ENCODE measurements at regions not wholly inside any gene's neighbourhood (a gene's known extent, or its start where the extent isn't known, plus 50 kb on each side); places are given as distances from the start of the nearest gene placed in this dataset.

DNA sequence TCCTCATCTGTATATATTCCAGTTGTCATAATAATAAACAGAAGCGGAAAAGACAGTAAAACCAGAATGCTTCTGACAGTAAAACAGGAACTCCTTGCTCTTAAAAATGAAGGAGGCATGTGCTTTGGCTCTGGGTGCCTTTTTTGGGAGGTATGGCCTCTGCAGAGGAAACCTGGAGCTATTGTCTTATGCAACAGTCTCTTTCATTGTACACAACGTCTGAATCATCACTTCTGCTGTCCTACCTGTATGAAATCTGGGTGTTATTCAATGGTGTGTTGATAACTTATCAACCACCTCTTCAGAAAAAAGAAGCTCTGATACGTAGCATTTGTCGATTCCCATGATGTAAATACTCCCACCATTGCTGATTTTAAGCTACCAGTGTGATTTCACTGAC lies 64.8 kb downstream of the CDCA7 start:
- DNase-seq (ENCODE audit: low read depth, low spot score) = no peak
- H3K4me3 ChIP-seq (ENCODE audit: low read length) = no peak overlapping the region

DNA sequence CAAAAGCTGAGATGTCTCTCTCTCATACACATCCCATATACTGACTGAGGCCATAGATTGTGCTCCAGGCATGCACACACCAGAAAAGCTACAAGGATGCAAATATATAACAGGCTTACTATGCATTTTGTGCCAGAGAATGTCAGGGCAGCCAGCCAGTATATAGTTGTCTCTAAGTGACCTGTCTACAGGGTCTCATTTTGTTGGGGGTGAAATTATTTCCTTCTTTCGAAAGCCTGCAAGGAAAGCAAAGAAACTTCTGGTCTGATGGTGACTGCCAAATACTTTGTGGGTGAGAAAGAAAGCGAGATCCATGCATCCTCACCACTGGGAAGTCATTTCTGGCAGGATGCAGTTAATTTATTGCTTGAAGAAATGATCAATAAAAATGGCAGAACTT lies 70.2 kb downstream of the CDCA7 start:
- no peak for DNase-seq (ENCODE audit: low read depth, low spot score)
- H3K4me3 ChIP-seq (ENCODE audit: low read length) = no peak overlapping the region

DNA sequence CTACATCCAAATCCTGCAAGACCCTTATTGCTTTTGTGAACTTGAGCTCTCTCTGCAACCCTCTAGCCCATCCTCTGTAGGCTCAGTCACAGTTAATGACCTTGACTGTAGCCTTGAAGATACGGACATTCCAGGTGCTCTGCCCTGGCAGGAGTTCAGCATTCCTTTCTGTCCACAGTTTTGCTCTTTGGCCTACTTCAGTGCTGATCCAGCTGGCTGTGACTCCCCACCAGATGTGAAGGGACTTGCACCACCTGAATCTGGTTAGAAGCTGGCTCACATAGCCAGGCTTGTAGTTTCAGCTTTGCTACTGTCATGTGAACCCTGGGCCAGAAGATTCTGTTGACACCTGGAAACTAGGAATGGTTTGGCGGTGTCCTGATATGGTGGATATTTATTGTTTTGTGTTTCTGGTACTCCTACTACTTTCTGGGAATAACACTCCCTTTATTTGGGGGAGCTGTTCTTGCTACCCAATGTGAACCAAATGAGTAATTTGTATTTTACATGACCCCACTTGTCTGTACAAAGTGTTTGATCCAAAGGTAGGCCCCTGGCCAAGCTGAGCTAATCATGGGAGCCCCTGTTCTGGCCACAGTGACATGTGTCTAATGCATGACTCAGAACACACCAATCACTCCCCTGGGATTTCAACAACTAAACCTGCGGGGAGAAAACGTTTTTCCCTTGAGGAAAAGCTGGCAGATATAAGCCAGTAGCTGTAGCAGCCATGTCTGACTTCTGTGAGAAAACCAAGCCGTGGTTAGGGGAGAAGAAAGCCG lies 73.4 kb downstream of the CDCA7 start:
- DNase-seq (ENCODE audit: low read depth, low spot score) = no peak
- H3K4me3 ChIP-seq (ENCODE audit: low read length) = no peak overlapping the region

DNA sequence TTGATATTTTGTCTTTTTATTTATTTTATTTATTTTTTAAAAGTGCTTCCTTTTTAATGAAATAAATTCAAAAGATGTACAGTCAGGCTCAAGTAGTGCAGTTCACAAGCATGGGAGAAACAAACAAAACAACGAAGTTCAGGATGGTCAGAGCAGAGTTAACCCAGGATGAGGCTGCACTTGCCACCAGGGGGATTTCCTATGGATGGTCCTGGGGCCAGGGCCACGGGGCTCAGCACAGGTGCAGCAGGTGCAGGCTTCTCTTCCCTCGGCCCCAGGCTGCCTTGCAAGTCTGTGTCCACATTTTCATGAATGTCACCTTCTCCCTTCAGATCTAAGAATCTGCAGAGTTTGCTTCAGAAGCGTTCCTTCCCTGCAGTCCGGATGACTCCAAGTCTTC lies 76.5 kb downstream of the CDCA7 start:
- no peak for DNase-seq (ENCODE audit: low read depth, low spot score)

DNA sequence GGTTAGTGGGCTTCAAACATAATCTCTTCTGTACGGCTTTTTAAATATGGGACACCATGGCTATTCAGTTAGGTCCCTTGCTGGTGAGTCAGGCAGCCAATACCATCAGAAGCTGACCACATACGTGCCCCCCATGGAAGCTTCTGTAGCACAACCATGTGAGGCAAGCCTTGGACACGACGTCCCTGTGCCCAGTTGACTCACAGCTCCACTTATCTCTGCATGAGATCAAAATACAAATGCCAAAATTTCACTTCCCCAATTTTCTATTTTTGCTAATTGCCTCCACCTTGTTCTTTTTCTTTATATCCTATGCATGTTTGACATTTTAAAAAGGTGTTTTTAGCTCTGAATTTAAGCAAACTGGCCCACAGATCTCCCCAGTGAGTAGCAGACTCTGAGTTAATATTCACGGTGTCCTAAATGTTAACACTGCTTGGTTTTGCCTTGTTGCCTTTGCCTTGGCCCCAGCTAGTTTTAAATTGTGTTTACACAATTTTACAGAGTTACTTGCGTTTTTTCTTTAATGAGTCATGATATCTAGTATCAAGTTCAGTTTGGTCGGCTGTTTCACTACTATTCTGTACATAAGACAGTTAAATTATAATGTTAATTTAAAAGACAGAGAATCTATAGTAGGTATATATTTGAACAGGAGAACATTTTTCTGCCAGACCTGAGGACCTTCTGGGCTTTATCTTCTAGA lies 77.5 kb downstream of the CDCA7 start:
- DNase-seq (ENCODE audit: low read depth, low spot score) = no peak
- no peak overlapping the region for H3K4me3 ChIP-seq (ENCODE audit: low read length)

More for the DNA sequence above, 76.5 kb downstream of the CDCA7 start:
- H3K4me3 ChIP-seq (ENCODE audit: low read length) = no peak overlapping the region

DNA sequence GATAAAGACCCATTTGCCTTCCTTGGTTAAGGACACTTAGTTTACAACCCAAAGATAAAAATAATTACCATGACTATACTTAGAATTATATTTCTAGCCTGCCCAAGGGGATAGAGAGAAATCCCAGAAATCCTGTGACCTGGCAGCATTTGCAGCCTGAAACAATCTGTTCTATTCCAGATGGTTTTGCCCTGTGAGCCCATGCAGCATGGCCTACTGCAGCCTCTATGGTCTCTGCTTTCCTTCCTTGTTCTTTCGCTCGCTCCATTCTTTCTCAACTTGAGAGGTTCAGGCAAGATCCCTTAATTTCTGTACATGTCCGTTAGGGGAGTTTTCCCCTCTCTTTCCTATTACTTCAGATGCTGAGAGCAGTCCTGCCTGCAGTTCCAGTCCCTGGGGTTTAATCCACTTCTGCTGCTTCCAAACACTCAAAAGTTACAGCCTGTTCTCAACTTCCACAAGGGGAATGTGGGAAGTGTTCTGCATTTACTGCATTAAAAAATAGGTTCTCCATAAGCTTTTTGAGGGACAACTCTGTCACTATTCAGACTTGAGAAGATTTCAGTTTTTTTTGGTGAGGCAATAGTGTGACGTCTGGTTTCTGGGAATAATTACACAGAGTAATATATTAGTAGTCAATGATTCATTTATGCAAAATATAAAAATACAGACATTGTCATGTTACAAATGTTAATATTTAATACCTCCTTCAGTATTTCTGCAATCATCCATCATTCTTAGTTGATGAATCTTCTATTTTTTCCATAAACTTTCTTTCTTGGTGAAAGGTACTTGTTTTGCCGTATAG lies 80.3 kb downstream of the CDCA7 start:
- no peak for DNase-seq (ENCODE audit: low read depth, low spot score)
- no peak overlapping the region for H3K4me3 ChIP-seq (ENCODE audit: low read length)

DNA sequence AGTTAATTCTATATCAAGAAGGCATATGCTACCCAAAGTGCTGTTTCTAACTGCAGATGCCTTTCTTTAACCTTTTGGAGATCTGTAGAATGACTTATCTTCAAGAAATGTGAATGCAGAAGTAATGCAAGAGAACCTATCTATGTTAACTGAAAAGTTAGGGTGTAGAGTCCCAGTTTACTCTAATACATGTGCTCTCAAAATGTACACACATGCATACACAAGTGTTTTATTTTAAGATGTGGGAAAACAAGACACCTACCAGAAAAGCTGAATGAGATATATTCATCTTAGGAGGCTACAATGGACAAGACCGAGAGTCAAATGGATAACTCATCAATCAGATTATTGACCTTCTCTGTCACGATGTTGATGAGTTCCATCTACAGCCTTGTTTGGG lies 80.9 kb downstream of the CDCA7 start:
- DNase-seq (ENCODE audit: low read depth, low spot score) = no peak
- no peak overlapping the region for H3K4me3 ChIP-seq (ENCODE audit: low read length)

DNA sequence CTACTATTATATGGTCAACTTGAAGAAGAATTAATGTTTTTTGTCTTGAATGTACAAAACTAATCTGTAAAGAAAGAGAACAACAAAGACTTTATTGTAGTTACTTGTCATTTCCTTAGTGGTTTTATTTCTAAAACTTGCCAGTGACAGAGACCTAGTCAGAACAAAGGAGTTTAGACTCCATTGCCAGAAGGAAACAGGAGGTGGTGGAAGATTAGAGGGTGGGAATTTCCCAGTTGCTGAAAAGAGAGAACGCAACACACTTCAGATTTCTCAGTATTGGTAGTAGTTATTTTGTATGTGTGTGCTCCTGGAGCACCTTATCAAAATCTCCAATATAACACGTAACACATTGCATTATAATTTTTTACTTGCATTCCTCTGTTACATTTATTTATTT lies 81.4 kb downstream of the CDCA7 start:
- no peak overlapping the region for H3K4me3 ChIP-seq (ENCODE audit: low read length)
- no peak for DNase-seq (ENCODE audit: low read depth, low spot score)

DNA sequence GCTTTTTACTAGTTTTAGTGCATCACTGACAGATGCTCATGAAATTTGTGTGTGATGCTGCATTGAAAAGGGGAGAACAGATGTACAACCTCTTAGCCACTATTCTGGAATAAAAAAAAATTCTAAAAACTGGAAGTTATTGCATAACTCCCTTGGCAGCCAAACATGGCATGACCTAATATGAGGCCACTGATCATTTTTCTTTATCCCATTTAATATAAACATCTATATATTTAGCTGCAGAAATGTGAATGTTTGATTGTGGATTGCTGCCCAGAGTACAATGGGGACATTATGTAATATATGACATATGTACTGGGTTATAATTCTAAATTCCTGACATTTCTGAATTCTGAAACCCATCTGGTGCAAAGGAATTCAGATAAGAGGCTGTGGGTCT lies 86.5 kb downstream of the CDCA7 start:
- DNase-seq (ENCODE audit: low read depth, low spot score) = no peak
- H3K4me3 ChIP-seq (ENCODE audit: low read length) = no peak overlapping the region

DNA sequence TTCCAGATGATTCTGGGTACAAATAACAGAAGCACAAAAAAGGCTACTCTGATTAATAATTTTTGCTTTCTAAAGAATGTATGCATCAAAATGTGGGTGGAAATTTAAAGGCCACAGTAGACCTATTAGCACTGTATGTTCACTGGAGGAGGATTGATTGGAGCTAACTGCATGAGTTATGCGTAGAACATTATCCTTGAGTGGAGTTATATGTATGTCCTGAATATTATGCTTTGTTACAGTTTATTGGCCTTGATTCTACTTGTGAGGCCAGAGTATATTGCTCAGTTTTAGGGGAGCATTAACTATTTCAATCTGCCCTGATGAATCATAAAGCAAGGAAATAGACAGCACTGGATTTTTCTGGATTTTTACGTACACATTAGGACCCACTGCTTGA lies 87.9 kb downstream of the CDCA7 start:
- H3K4me3 ChIP-seq (ENCODE audit: low read length) = no peak overlapping the region
- DNase-seq (ENCODE audit: low read depth, low spot score) = no peak

DNA sequence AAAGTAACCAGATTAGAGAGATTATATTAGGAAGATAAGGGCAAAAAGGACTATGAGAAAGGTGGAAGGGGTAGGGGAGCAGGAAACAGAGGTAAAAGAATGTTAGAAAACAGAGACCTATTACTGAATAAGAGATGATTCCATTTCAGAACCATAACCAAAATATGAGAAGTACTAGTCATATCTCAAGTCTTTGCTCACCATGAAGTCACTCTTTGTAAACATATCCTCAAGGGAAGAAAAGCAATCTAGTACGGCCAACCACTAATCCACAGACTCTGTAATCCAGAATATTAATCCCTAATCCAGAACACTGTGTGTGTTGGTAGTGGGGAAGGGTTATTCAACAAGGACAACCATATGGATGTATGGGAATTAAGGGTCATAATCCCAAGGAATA lies 92.0 kb downstream of the CDCA7 start:
- no peak overlapping the region for H3K4me3 ChIP-seq (ENCODE audit: low read length)
- DNase-seq (ENCODE audit: low read depth, low spot score) = no peak

DNA sequence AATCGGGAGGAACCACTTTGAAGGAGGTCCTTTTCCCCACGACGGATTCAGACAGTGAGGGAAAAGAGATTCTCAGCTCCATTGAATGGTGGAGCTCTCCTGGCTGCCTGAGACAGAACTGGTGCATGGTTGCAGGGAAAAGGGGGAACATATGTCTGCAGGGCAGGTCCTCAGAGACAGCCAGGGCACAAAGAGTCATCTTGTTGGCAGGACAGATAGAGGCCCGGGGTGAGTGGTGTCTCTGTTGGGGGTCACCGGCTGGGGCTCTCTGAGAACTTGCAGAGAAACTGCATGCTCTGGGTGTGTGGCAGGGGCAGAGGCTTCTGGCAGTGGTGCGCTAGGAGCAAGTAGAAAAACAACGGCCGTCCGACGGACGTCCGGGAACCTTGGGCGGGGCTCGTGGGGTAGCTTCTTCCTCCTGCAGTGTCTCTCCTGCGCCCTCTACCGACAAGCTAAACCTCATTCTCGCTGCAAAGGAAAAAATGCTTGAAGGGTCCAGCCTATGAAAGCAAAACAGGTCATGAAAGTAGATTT lies 94.3 kb downstream of the CDCA7 start:
- H3K4me3 ChIP-seq (ENCODE audit: low read length) = 0 out of 2 replicates have a peak overlapping the region, but pooled peaks have one; percentile 7
- DNase-seq (ENCODE audit: low read depth, low spot score) = peak; percentile 68

DNA sequence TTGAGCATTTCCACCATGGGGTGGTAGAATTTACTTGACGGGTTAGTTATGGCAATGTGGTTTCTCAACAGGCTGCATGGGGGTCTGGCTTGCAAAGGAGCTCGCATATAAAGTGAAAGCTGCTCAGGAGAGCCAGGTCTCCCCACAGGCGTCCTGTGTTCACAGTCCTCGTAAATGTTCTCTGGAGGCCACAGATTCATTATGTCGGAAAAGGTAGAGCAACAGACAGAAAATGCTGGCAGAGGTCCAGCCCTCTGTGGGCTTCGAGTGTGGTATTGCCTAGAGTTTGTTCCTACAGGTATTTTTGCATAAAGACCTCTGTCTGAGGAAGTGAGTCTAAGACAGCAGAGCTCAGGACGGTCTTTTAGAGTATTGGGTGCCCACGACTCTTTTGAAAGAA lies 96.4 kb downstream of the CDCA7 start:
- H3K4me3 ChIP-seq (ENCODE audit: low read length) = peak overlapping the region; percentile 19

DNA sequence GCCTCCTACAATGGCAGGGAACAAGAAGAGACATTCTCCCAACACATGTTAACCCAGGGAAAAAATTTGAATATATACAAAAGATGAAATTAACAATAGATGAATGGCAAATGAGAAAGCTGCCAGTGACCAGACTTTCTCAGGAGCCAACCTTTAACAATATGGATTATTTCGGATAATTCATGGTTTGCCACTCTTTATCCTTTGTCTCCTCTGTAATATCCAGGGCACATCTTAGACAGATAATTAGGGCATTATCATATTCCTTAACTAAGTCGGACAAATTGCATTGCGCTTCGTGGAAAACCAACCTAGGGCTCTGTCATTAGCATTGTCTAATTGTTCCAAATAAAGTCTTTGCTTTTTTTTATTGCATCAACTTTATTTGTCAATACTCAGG lies 97.3 kb downstream of the CDCA7 start:
- no peak overlapping the region for H3K4me3 ChIP-seq (ENCODE audit: low read length)
- DNase-seq (ENCODE audit: low read depth, low spot score) = no peak

More for the DNA sequence above, 96.4 kb downstream of the CDCA7 start:
- peak; percentile 80 for DNase-seq (ENCODE audit: low read depth, low spot score)

DNA sequence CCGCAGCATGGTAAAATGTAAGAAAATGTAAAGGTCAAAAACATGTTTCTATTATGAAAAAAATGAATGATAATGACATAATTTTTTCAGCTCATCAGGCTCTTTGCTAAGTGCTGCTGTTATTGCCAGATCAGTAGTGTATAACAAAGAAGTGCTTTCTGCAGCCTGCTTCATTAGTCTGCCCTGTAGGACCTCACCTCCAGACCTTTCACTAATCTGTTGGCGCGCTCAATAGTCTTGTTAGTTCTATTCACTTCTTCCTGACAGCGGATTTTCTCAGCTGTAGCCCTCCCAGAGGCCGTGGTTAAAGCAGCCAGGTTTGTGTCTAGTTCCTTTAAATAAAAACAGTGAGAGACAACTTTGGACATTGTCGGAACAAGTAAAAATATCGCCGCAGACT lies 97.7 kb downstream of the CDCA7 start:
- DNase-seq (ENCODE audit: low read depth, low spot score) = no peak

DNA sequence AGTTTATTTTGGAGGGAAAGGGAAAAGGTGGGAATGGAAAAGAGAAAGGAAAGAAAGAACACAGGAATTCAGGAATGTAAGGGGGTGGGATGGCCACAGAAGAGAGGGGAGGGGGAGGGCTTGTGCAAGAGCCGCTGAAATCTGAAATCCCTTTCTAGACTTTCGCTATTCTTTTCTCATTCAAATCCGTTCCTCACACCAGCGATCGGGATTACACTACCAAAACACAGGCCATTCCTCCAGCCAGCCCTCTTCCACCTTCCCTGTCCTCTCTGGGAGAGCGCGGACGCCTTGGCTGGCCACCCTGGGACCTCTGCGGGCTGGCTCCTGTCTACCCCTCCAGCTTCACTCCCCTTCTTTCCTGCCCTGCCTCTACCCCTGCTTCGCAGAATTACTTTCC lies 102.3 kb downstream of the CDCA7 start:
- H3K4me3 ChIP-seq (ENCODE audit: low read length) = no peak overlapping the region
- no peak for DNase-seq (ENCODE audit: low read depth, low spot score)

More for the DNA sequence above, 97.7 kb downstream of the CDCA7 start:
- no peak overlapping the region for H3K4me3 ChIP-seq (ENCODE audit: low read length)

DNA sequence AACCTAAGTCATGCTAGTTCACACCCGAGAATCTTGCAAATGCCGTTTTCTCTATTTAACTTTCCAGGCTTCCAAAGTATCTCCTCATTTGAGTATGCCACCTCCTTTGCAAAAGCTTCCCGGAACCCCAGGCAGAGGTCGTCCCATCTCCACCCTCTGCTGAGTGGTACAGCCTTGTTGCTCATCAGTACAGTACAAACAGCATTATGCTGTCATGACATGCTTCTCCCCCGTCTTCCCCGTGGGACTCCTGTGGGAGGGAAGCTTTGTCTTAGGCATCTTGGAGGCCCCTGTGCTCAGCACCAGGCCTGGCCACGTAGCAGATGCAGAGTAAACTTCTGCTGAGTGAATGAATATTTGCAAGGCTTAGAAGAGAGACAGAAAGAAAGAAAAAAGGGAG lies 102.7 kb downstream of the CDCA7 start:
- H3K4me3 ChIP-seq (ENCODE audit: low read length) = no peak overlapping the region
- DNase-seq (ENCODE audit: low read depth, low spot score) = no peak

DNA sequence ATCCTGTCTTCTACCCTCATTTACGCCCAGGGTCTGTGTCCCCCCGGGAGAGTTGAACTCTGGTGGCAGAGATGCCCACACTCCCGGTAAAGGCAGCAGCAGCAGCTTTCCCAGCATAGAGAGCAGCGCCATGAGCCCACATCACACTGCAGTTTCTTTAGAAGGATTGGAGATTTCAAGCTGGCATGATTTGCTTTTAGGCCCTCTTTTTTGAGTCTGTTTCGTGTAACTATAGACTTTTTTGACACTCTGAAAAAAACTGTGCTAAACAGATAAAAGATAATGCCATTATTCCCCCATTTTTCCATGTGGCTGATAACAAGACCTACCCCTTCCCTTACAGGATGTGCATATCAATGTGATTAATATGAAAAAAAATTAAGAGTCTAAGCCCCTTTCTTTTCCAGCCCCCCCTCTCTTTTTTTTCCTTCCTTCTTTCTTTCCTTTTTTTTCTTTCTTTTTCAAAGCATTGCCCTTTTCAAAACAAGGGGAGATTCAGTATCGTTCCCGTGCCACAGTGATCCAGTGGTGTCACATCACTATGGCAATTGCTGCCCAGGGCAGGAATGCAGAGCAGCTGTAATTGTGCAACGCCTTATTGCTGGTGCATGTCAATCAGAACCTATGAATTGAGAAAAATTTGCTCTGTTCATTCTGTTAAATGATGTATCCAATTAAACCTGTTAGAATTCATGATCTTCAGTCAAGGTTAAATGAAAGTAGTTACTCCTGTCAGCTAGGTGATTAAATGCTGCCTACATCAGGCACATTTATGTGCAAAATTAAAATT lies 104.5 kb downstream of the CDCA7 start:
- no peak for DNase-seq (ENCODE audit: low read depth, low spot score)
- no peak overlapping the region for H3K4me3 ChIP-seq (ENCODE audit: low read length)

All from Jurkat, Clone E6-1 (cell line).